HL-60 (cell line): ENCODE measurements at regions not wholly inside any gene's neighbourhood (a gene's known extent, or its start where the extent isn't known, plus 50 kb on each side); places are given as distances from the start of the nearest gene placed in this dataset.
"Not testable (repeated sequence)": the region's sequence is repeated elsewhere in the genome, so short reads cannot be mapped to it uniquely, and the experiment has no call there.

Experiments
- SPI1 ChIP-seq: IDR thresholded peaks from 2 replicates; pipeline ENCODE4 v1.6.1; 2012; ENCODE audit warnings: low read depth, mild to moderate bottlenecking, borderline replicate concordance
- TF ChIP-seq, protein P1 (sequence below): IDR thresholded peaks from one replicate; pipeline ENCODE4 v1.5.1; 2011; ENCODE audit warnings: low read length, control low read depth, inconsistent platforms; ENCODE audit not compliant: insufficient read depth

DNA sequence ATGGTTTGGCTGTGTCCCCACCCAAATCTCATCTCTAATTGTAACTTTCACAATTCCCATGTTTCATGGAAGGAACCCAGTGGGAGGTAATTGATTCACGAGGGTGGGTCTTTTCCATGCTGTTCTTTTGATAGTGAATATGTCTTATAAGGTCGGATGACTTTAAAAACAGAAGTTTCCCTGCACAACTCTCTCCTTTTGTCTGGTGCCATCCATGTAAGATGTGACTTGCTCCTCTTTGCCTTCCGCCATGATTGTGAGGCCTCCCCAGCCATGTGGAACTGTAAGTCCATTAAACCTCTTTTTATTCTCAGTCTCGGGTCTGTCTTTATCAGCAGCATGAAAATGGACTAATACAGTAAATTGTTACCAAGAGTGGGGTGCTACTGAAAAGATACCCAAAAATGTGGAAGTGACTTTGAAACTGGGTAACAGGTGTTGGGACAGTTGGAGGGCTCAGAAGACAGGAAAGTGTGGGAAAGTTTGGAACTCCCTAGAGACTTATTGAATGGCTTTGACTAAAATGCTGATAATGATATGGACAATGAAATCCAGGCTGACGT is 251.4 kb upstream of the GK2 start:
- TF ChIP-seq, protein P1, sequence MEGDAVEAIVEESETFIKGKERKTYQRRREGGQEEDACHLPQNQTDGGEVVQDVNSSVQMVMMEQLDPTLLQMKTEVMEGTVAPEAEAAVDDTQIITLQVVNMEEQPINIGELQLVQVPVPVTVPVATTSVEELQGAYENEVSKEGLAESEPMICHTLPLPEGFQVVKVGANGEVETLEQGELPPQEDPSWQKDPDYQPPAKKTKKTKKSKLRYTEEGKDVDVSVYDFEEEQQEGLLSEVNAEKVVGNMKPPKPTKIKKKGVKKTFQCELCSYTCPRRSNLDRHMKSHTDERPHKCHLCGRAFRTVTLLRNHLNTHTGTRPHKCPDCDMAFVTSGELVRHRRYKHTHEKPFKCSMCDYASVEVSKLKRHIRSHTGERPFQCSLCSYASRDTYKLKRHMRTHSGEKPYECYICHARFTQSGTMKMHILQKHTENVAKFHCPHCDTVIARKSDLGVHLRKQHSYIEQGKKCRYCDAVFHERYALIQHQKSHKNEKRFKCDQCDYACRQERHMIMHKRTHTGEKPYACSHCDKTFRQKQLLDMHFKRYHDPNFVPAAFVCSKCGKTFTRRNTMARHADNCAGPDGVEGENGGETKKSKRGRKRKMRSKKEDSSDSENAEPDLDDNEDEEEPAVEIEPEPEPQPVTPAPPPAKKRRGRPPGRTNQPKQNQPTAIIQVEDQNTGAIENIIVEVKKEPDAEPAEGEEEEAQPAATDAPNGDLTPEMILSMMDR: not testable (repeated sequence)
- not testable (repeated sequence) for TF ChIP-seq SPI1
